Activated CD4-positive, alpha-beta T cell treated with anti-CD3 and anti-CD28 coated beads, Interleukin-2, Interleukin-4, amounts not matched to agents 100 ng/mL and 50 ng/mL, durations not matched to agents 16 hours and 8 hours (primary cell): ENCODE measurements at regions not wholly inside any gene's neighbourhood (a gene's known extent, or its start where the extent isn't known, plus 50 kb on each side); places are given as distances from the start of the nearest gene placed in this dataset.

Experiments
- DNase-seq: peaks from one replicate; pipeline ENCODE4 v3.0.0-alpha.2; 2020; ENCODE audit warnings: low spot score

DNA sequence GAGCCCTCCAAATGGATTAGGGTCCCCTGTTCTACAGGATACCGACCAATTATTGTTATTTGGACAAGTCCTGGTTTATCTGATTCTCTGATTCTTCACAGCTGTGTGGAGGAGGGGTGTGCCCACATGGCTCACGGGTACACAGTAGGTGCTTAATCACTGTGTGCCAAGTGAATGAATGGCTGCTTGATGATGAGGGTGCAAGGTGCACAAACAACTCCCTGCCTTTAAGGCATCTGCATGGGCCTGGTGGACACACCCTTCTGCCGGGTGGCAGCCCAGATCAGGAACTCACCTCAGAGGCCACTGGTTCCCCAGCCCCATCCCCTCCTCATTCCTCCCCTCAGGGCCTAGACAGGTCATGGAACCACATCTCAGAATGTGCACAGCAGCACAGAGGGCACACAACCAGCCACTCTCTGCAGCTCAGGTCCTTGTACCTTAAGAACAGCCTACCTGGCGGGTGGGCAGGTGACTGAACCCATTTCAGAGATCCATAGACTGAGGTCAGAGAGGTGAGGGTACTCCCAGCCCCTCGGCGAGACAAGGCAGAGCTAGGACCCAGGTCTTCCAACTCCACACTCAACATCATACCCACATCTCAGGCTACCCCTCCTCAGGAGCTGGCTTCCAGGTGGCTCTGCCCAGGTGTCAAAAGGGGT, 50.3 kb downstream of the SHANK2 start:
- no peak for DNase-seq

DNA sequence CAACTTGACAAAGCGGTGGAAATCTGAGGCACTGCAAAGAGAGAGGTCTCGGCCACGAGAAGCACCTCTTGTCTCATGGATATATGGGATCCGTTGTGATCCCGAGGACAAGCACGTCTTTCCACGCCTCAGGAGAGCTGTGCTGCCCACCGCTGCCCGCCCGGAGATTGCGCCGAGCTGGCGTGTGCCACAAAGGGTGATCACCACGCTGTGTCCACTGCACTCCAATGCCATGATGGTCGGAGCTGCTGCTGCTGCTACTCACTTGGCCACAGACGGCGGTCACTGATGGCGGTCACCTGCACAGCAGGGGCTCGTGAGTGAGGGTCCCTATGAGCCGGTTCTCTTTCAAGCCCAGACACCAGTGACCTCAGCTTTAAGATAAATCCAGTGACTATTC, 51.1 kb downstream of the SHANK2 start:
- DNase-seq = no peak

DNA sequence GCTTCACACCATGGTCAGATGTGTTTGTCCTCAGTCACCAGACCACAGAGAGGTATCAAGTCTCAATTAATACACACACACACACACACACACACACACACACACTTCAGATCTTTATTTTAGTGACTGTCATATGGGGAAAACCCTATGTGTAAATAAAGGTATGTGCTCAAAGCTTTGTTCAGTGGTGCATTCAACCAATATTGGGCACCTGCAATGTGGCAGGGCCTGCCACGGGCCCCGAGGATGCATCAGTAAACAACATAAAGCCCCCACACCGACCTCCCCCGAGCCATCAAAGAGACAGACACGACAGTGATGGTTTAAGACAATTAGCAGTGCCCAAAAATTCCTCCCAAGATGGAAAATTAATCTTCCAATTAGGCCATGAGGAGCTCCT, 51.6 kb downstream of the SHANK2 start:
- no peak for DNase-seq

DNA sequence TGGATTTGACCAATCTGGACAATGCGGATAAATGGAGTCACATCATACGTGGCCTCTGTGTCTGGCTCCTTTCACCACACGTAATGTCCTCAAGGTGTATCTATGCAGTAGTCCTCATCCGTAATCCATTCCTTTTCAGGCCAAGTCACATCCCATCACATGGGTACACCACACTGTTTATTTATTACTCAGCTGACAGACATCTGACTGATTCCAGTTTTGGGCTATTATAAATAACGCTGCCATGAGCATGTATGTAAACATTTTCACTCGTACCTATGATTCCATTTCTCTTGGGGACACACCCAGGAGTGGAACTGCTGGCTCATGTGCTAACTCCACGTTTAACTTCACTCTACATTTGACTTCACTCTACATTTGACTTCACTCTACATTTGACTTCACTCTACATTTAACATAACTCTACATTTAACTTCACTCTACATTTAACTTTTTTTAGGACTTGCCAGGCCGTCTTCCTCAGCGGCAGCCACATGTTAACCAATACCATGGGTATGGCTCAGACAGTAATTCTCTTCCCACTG, 52.1 kb downstream of the SHANK2 start:
- DNase-seq = no peak

DNA sequence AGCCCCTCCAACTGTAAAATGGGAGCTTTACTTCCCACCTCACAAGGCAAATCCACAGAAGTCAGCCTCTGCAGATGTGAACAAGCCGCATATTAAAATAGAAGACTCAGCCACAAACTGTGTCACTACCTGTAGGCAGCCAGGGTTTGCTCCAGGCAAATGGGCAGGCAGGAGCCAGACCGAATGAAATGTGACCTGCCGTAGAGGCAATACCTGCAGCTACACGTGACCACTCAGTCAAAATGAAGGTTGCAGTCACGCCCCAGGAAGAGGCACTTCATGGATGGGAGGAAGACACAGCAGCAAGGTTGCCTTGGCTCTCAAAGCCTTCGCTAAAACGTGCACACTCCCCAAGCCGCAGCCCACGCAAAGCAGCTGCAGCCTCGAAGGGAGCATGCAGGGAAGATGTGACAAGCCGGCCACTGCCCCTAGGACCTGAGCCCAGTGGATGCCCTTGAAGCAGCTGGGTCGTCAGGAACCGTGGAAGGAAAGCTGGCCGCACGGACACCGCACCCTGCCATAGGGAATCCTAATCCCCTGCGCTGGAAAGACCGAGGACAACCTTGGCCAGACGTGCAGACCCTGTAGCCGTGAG, 53.1 kb downstream of the SHANK2 start:
- no peak for DNase-seq

DNA sequence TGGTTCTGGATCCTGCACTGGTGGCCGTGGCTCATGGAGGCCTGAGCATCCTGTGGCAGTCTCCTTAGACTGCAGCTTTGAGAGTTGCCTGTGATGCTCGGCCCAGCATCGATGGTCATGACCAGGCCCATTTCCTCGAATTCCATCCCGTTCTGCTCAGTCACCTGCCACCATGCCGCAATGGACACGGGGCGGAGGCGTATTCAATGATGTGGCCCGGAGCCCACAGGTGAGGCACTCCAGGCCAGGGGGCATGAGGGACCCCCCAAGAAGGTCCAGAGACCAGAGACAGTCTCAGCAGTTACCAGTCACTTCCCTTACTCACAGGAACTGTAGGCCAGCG, 53.6 kb downstream of the SHANK2 start:
- DNase-seq = no peak

DNA sequence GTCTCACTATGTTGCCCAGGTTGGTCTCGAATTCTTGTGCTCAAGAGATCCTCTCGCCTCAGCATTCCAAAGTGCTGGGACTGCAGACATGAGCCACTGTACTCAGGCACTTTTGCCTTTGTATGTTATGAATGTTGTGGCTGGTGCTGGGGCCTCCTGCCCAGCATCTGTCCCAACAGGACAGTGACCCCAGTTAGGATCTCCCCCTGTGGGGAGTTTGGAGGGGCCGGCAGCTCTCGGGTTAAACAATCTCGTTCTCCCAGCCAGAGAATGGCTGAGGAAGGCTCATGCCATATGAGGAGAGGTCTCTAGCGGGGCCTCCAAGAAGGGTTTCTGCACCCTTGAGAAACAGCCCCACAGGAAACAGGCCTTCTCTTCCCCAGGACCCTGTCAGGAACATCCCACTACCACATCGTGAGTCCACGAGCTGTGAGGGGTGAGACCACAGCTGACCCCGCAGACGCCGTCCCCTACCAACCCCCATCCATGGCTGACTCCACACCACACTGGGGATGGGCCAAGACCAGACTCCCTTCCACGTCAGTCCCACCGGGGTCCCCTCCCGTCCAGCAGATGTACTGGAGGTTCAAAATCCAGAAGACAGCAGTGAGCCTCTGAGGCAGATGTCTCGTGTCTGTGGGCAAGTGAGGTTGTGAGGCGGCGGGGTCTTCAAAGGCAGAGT, 54.1 kb downstream of the SHANK2 start:
- DNase-seq = no peak

DNA sequence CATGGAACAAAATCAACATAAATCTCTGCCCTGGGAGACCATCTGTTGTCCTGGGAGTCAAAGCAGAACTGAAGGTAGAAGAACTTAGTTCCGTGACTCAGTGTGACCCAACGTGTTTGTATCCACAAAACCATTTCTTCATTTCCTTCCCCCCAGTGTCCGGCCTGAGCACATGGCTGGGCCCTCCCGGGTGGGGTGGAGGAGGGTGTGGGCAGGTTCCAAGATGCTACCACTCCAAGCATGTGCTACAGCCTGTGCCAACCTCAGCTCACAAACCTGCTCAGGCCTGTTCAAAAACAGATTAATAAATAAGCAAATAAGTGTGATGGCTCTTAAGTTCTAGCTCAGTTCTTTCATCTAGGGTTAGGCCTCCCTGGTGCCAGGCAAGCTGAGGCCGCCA, 55.3 kb downstream of the SHANK2 start:
- no peak for DNase-seq

DNA sequence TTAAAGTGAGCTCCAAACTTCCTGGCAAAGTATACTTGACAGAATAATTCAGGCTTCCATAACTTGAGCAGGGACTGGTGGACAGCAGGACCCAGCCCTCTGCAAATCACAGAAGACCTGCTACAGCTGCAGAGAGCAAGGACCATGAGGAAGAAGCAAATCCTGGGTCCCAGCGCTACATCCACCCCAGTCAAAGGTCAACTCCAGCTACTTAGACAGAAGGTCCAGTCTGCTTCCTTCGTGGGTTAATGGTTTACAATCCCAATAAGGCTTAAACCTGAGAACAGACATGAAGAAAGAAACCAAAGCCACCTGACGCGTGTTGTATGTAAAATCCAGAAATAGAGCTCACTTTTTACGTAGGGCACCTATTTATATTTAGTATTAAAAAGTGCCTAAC, 57.7 kb downstream of the SHANK2 start:
- no peak for DNase-seq

DNA sequence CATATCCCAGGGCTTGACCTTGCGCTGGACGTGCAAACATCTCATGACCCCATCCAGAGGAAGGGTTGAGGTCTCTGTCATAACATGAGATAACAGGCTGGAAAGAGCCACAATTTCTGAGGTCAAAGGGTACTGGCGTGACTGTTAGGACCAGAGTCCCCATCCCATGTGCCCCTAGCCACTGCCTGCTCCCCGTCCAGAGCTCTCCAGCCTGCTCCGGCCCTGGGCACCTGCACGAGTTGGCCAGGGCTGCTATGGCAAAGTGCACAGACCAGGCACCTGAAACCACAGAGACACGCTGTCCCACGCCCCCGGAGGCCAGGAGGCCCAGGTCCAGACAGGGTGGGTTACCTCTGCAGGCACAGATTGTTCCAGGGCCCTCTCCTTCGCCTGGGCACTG, 58.9 kb downstream of the SHANK2 start:
- no peak for DNase-seq

DNA sequence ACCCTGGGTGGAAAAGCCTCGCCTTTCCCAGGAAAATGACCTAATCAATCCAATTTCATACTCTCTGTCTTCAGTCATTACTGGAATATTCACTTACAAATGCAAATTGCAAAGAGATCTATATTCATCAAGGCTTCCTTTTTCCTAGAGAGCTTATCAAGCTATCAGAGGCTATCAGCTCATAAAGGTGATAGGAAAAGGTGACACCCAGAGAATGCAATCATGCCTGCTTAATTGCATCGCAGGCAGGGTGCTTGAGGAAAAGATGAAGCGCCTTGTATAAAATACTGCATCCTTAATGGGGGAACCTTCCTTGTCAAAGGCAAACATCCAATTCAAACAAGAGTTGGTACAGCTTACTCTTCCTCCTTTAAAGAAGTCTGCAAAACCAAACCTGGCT, 59.7 kb downstream of the SHANK2 start:
- no peak for DNase-seq

DNA sequence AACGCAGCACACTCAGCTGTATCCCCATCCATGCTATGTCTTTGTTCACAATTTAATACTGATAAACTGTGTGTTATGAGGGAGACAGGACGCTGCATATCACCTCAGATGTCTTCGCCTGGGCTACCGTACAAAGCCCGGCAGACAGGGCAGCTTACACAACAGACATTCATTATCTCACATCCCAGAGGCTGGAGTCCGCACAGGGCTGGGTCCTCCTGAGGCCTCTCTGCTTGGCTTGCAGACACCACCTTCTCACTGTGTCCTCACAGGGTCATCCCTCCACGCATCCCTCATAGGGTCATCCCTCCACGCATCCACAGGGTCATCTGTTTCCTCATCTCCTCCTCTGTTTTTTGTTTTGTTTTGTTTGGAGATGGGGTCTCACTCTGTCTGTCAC, 61.2 kb downstream of the SHANK2 start:
- DNase-seq = no peak

DNA sequence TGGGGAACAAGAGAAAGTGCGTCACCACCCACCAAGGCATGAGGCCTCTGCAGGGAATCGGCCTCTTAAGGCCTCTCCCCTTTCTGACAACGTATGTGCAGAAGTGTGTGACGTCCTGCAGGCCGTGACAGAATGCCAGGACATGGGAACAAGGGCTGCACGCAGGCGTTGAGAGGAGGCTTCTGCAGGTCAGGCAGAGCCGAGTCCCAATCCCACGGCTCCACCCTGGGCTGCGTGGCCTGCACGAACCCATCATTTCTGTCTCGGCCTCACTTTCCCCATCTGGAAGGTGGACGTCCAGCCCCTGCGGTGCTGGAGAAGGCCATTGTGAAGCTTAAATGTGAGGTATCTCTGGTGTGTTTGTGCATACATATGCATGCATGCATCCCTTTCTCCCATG, 61.8 kb downstream of the SHANK2 start:
- no peak for DNase-seq

DNA sequence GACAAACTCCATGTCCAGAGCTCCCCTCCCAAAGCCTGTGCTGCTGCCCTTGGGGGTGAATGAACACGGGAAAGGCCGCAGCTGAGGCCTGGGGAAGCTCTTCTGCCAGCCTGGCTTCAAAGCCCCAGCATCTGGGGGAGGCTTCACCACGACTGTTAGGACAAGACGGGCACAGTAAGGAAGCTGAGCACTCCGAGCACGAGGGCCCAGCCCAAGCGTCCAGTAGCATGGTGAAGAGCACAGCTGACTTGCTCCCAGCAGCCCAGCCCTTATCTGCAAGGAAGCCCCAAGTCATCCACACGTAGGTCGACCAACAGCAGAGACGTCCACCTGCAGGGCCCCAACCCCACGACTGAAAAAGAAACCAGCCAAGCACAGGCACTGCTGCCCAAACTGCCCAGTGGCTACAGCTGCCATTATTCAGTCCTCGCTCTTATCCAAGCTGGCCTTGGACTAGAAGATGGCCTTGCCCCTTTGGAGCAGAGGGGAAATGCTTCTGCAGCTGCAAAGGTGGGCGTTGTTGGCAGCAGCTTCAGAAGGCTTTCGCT, 62.5 kb downstream of the SHANK2 start:
- DNase-seq = no peak

DNA sequence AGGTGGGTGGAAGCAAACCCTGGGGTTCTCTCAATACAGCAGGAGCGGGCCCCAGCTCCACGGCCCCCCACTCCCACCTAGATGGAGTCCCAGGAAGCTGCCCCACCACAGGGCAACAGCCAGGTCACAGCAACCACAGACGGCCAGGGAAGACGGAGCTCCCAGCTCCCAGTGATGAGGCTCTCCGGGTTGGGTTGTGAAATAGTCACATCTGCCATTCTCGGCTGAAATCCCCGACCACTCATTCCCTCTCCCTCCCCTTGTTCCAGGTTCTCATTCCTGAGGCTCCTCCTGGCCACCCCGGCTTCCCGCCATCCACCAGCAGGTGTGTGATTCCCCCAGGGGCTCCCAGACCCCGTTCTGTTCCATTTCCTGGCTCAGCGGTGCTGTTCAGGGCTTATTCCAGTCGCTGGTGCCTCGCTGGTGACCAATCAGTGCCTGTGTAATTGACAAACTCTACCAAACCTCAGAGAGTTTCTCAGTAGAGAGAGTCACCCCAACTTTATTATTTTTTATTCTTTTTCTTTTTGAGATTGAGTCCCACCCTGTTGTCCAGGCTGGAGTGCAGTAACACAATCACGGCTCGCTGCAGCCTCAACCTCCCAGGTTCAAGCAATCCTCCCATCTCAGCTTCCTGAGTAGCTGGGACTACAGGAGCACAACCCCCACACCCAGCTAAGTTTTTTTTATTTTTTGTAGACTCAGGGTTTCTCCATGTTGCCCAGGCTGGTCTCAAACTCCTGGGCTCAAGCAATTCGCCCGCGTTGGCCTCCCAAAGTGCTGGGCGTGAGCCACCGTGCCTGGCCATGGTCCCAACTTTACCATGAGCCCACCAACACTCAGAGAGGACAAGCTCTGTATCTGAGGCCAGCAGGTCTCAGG, 63.2 kb downstream of the SHANK2 start:
- DNase-seq = no peak

DNA sequence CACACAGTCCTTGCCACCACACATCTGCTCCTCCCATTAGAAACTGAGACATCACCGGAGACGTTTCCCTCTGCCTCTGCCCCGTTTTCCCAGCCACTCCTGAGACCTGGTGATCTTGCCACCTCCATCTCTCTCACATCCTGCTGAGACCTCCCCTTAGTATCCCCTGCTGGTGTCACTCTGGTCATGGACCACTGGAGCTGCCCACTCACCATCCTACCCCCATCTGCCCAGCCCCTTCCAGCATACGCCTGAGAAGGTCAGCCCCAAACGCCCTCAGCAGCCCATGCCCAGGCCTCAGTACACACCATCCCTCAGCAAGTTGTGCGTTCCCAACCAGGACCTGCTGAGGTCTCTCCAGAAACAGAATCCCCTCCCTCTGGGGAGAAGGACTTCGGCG, 64.3 kb downstream of the SHANK2 start:
- DNase-seq = no peak

DNA sequence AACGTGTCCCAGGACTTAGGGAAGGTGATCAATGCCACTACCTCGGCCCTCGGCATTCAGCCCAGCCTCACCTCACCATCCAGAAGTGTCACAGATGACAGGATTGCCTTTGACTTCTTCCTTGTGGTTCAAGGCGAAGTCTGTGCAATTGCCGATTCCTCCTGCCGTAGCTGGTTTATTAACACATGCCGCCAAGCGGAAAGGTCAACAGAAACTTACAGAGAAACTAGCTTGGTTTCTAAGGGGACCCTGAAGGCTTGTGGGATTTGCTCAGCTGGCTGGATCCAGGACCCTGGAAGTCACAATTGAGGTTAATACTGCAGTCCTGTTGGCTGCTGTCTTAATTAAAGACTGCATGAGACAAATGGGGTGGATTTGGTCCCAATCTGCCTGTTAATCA, 65.6 kb downstream of the SHANK2 start:
- no peak for DNase-seq

DNA sequence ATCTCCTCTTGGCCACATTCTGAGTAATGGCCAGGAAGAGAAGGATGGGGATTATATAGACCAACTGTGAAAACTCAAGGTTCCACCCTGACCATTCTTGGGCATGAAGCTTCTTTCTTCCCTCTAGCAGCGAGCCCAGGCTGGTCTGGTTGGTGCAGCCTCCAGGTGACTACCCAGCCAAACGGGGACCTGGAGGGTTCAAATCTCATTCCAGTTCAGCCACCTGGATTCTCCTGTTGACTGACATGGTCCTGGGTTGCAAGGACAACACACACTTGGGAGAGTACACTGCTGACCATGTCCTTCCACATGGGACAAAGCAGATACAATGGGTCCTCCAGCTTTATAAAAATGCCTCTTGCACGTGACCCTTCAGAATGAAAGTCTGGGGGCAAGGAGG, 67.0 kb downstream of the SHANK2 start:
- DNase-seq = no peak

DNA sequence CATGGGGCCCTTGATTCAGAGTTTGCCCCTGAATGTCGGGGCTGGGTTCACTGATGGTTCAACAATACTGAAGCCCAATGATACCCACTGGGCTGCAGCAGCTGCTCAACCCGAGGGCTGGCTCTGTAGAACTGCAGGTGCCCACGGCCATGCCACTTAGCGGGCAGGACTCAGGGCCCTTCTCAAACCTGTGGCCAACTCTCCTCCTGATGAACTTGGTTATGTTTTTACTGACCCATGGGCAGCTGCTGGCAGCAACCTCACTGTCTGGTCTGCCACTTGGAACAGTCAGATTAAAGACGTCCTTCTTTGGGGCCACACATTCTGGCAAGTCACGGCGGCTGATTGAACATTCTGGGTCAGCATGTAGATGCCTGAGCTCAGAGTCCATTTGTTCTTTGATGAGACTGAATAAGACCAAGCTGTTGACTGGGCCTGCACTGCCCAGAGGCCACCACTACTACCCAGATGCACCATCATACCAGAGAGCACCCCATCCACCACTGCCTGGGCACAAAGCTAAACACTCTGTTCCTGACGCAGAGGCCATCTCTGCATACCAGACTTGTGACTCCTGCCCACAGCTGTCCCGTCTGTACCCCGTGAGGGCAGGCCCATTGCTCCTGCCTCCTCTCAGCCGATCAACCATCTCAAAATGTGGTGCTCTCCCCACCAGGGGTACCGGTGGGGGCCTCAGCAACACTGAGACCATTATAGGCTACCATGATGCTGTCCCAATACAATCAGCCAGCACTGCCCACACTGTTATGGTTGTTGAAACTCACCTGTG, 67.8 kb downstream of the SHANK2 start:
- DNase-seq = no peak

DNA sequence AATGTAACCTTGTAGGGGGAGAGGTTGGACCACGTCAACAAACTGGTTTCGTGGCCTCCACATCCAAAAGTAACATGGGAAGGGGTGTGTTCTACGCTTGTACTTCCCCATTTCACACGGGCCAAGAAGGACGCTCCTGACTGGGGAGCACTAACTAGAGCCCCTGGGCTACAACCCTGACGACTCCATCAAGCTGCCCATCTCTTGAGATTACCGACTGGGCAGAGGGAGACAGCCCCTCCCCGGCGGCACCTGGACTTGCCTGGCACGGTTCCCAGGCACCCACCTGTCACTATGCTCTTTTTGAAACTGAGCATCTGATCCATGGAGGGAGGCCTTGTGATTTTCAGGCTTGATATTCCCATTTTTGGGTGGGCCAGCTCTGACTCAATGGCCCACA, 68.5 kb downstream of the SHANK2 start:
- DNase-seq = no peak
